Activated T-helper 2 cell treated with anti-CD3 and anti-CD28 coated beads, Interferon-gamma antibody, Interleukin-2, Interleukin-4, amounts not matched to agents 10 μg/mL and 5 μg/mL and 100 μg/mL, durations not matched to agents 14 hours and 24 hours and 36 hours (primary cell): ENCODE measurements at regions not wholly inside any gene's neighbourhood (a gene's known extent, or its start where the extent isn't known, plus 50 kb on each side); places are given as distances from the start of the nearest gene placed in this dataset.
"Not testable (repeated sequence)": the region's sequence is repeated elsewhere in the genome, so short reads cannot be mapped to it uniquely, and the experiment has no call there.

ENCODE experiments used
- DNase-seq: peaks from one replicate; pipeline ENCODE4 v3.0.0; 2021; ENCODE audit warnings: low spot score
- H3K27ac Mint-ChIP-seq: one replicate; pipeline ENCODE4 v1.8.0; 2021; ENCODE audit warnings: mixed read lengths
- H3K27me3 Mint-ChIP-seq: one replicate; pipeline ENCODE4 v1.8.0; 2021; ENCODE audit warnings: low read depth, mixed read lengths
- H3K36me3 Mint-ChIP-seq: one replicate; pipeline ENCODE4 v1.8.0; 2021; ENCODE audit warnings: low read depth, mixed read lengths
- H3K4me1 Mint-ChIP-seq: one replicate; pipeline ENCODE4 v1.8.0; 2021; ENCODE audit warnings: low read depth, mixed read lengths
- H3K4me3 Mint-ChIP-seq: one replicate; pipeline ENCODE4 v1.8.0; 2021; ENCODE audit warnings: low read depth, mild to moderate bottlenecking, moderate library complexity, mixed read lengths
- H3K9me3 Mint-ChIP-seq: one replicate; pipeline ENCODE4 v1.8.0; 2021; ENCODE audit warnings: mixed read lengths
- intact Hi-C: fragments of 100-400 bp; cut with micrococcal nuclease; formaldehyde crosslinking; loops from one replicate; pipeline ENCODE4 v1.15.1; 2023

DNA sequence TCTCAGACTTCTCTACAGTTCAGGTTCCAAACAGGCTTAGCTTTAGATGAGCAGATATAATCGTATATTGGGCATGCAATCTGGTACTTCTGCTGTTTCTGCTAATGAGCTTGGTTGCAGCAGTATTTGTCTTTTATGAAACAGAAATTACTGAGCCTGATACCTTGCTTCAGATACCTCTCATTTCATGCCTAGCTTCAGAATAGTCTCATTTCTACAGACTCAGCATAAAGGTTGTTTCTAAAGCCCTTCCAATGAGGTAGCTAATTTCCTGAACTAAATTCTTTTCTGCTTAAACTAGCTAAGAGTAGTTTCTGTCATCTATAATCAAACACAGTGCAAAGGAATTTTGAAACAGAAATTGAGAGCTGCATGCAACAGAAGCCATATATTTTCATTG, 275.0 kb upstream of the KITLG start:
- Mint-ChIP-seq H3K27ac (no peak overlapping the region), H3K9me3 (no peaks in the 10 kb centered on the region), H3K27me3 (no peaks in the 10 kb centered on the region), H3K36me3 (no peaks in the 10 kb centered on the region), H3K4me1 (no peaks in the 10 kb centered on the region), H3K4me3 (no peak overlapping the region)
- DNase-seq: no peak
- intact Hi-C loops: no loop called here

DNA sequence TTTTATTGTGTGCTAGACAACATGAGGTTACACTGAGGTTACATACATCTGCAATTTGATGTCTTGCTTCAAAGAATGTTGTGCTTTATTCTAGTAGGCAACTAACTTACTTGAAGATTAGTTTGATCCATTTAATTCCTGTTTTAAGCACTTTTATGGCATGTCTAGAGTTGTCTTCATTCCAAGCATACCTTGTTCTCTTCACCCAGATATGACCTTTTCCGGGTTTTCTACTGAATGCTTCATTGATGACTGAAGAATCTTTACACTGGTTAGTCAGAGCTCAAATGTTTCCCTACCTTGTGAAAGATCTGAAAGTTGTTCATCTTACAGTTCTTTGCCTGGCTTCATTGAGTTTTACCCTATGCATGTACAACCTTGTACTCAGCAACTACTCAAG, 274.0 kb upstream of the KITLG start:
- H3K4me1 Mint-ChIP-seq: no peaks in the 10 kb centered on the region
- no peaks in the 10 kb centered on the region for H3K36me3 Mint-ChIP-seq
- intact Hi-C loops: no loop called here
- DNase-seq: no peak
- H3K27ac Mint-ChIP-seq: no peak overlapping the region
- no peaks in the 10 kb centered on the region for H3K9me3 Mint-ChIP-seq
- H3K27me3 Mint-ChIP-seq: no peaks in the 10 kb centered on the region
- H3K4me3 Mint-ChIP-seq: no peak overlapping the region

DNA sequence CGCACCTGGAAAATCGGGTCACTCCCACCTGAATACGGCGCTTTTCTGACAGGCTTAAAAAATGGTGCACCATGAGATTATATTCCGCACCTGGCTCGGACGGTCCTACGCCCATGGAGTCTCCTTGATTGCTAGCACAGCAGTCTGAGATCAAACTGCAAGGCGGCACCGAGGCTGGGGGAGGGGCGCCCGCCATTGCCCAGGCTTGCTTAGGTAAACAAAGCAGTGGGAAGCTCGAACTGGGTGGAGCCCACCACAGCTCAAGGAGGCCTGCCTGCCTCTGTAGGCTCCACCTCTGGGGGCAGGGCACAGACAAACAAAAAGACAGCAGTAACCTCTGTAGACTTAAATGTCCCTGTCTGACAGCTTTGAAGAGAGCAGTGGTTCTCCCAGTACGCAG, 267.0 kb upstream of the KITLG start:
- DNase-seq, H3K27ac Mint-ChIP-seq, H3K9me3 Mint-ChIP-seq, H3K36me3 Mint-ChIP-seq, H3K27me3 Mint-ChIP-seq, H3K4me3 Mint-ChIP-seq, H3K4me1 Mint-ChIP-seq, intact Hi-C loops: not testable (repeated sequence)

DNA sequence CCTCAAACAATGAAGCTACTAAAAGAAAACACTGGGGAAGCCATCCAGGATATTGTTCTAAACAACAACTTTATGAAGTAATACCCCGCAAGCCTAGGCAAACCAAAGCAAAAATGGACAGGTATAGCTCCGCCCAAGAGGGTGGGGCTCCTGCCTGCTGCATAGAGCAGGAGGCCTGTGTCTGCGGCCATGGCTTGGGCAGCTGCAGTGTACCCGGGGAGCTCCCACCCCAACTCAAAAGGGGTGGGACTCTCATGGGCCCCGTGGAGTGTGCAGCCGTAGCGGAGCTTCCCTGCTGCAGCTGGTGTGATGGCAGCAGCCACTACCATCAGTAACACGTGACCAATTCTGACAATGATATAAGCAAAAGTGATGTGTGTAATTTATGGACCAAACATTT, 264.2 kb upstream of the KITLG start:
- Mint-ChIP-seq H3K9me3 (no peaks in the 10 kb centered on the region), H3K27ac (no peak overlapping the region), H3K36me3 (no peaks in the 10 kb centered on the region), H3K4me1 (no peaks in the 10 kb centered on the region), H3K4me3 (no peak overlapping the region), H3K27me3 (no peaks in the 10 kb centered on the region)
- intact Hi-C loops: no loop called here
- DNase-seq: no peak

DNA sequence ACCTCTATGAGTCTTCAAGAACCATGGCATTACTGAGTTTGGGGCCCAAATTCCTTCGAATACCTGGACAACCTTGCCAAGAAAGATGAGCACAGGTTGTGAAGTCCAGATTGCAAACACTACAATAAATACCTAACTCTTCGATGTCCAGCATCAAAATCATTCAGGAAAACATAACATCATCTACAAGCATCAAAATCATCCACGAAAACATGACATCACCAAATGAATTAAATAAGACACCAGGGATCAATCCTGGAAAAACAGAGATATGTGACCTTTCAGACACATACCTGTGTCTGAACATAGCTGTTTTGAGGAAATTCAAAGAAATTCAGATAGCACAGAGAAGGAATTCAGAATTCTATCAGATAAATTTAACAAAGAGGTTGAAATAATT, 262.0 kb upstream of the KITLG start:
- Mint-ChIP-seq H3K36me3 (no peaks in the 10 kb centered on the region), H3K9me3 (peaks cover 4% of the 10 kb centered on the region), H3K27ac (no peak overlapping the region), H3K27me3 (no peaks in the 10 kb centered on the region), H3K4me3 (no peak overlapping the region), H3K4me1 (no peaks in the 10 kb centered on the region)
- DNase-seq: no peak
- intact Hi-C loops: no loop called here

DNA sequence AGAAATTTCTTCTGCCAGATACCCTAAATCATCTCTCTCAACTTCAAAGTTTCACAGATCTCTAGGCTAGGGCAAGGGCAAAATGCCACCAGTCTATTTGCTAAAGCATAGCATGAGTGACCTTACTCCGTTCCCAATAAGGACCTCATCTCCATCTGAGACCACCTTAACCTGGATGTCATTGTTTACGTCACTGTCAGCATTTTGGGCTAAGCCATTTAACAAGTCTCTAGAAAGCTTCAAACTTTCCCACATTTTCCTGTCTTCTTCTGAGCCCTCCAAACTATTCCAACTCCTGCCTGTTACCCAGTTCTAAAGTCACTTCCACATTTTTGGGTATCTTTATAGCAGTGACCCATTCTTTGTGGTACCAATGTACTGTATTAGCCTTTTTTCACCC, 259.2 kb upstream of the KITLG start:
- no peak overlapping the region for H3K4me3 Mint-ChIP-seq
- H3K27ac Mint-ChIP-seq: no peak overlapping the region
- peaks cover 4% of the 10 kb centered on the region for H3K9me3 Mint-ChIP-seq
- no peaks in the 10 kb centered on the region for H3K4me1 Mint-ChIP-seq
- H3K27me3 Mint-ChIP-seq: no peaks in the 10 kb centered on the region
- no peak for DNase-seq
- intact Hi-C loops: no loop called here
- no peaks in the 10 kb centered on the region for H3K36me3 Mint-ChIP-seq

DNA sequence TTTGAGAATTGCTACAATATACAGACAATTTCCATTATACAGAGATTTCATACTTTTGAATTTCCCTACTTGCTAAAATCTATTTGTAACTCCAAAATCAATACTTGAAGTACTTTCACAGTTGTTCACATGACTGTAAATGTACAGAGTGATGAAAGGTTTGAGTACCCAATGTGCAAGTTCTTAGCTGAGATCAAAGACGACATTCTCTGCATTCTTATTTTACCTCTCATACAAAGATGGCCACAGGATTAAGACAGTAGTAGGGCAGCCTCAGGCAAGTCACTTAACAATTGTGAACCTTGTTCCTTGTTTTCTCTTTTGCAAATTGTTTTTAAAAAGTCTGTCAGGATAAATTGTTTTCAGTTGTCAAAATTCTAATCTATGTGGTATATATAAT, 255.9 kb upstream of the KITLG start:
- Mint-ChIP-seq H3K36me3 (no peaks in the 10 kb centered on the region), H3K9me3 (peaks cover 4% of the 10 kb centered on the region), H3K4me3 (no peak overlapping the region), H3K4me1 (no peaks in the 10 kb centered on the region), H3K27ac (no peak overlapping the region), H3K27me3 (no peaks in the 10 kb centered on the region)
- intact Hi-C loops: no loop called here
- no peak for DNase-seq

DNA sequence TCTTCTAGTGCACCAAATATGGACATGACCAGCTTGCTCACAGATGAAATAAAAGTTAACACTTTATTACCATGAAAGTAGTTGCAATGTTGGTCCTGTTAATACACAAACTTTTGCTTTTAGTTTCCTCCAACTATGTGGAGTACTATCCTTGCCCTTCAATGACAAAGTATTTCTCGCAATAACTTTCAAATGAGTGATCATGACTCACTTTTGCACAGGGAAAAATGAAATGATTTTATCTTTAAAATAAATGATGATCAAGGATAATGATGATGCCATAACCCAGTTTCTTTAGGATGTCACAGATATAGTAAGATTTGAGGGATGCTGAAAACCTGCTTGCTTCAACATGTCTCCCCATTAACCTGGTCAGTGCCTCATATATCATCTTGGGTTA, 254.0 kb upstream of the KITLG start:
- H3K9me3 Mint-ChIP-seq: peaks cover 4% of the 10 kb centered on the region
- H3K4me3 Mint-ChIP-seq: no peak overlapping the region
- intact Hi-C loops: no loop called here
- H3K27me3 Mint-ChIP-seq: no peaks in the 10 kb centered on the region
- no peak overlapping the region for H3K27ac Mint-ChIP-seq
- DNase-seq: no peak
- no peaks in the 10 kb centered on the region for H3K4me1 Mint-ChIP-seq
- H3K36me3 Mint-ChIP-seq: no peaks in the 10 kb centered on the region

DNA sequence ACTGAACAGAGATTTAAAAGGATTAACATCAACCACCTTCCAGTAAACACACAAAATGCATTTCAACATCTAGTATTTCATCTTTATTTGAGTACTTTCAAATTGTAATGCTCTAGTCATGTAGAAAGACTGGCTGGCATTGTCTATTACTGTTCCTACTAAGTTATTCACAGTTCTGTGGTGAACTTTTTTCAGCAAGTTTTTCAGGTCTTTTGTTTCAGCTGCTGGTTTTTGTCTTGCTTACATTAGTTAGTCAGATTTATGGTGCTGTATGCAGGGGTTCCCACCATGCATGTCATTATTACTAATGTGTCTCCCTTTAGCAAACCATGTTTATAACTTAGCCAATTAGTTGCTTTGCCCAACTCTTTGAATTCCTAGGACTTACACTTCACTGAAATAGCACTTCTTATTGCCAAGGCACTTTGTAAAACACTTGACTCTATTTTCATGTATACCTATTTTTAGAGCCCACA, 253.4 kb upstream of the KITLG start:
- Mint-ChIP-seq H3K4me1 (no peaks in the 10 kb centered on the region), H3K4me3 (no peak overlapping the region), H3K27ac (no peak overlapping the region), H3K36me3 (no peaks in the 10 kb centered on the region), H3K9me3 (peaks cover 4% of the 10 kb centered on the region), H3K27me3 (no peaks in the 10 kb centered on the region)
- intact Hi-C loops: no loop called here
- no peak for DNase-seq

DNA sequence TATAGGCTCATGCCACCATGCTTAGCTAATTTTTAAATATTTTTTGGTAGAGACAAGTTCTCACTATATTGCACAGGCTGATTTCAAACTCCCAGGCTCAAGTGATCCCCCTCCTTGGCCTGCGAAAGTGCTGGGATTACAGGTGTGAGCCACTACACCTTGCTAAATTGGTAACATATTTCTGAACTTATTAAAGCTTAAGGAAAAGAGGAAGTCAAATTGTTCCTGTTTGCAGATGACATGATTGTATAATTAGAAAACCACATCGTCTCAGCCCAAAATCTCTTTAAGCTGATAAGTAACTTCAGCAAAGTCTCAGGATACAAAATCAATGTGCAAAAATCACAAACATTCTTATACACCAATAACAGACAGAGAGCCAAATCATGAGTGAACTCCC, 248.3 kb upstream of the KITLG start:
- DNase-seq, intact Hi-C loops, H3K27me3 Mint-ChIP-seq, H3K27ac Mint-ChIP-seq, H3K4me3 Mint-ChIP-seq, H3K36me3 Mint-ChIP-seq, H3K4me1 Mint-ChIP-seq, H3K9me3 Mint-ChIP-seq: not testable (repeated sequence)

DNA sequence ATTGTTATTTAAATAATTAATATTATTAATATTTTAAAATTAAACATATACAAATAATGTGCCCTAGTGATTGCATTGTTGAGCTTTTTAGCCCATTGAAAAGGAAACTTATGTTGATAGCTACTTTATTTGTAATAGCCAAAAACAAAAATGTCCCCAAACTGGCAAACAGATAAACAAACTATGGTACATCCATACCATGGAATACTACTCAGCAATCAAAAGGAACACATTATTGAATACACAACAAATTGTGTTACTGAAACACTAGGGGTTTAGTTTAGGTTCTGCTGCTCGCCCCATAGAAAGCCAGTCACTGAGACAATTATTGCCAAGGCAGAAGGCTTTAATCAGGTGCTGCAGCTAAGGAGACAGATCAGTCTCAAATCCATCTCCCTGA, 239.7 kb upstream of the KITLG start:
- Mint-ChIP-seq H3K4me1 (no peaks in the 10 kb centered on the region), H3K27me3 (no peaks in the 10 kb centered on the region), H3K27ac (no peak overlapping the region), H3K36me3 (no peaks in the 10 kb centered on the region), H3K4me3 (no peak overlapping the region), H3K9me3 (no peaks in the 10 kb centered on the region)
- no peak for DNase-seq
- intact Hi-C loops: no loop called here

DNA sequence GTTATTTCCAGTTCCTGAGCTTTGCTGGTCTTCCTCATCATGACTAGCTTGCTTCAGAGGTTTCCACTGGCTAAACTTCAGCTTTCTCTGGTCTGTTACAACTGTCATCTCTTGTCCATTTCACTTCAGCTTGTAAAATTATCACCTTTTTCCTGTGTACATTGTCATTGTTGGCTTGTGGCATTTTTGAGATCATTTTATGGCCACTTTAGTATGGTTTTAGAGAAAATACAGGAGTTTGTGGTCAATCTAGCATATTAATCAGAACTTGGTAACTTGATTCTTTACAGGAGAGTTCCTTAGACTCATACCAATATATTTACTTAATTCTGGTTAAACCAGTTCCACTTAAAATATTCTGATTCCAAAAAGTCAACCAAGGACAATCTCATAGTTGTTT, 235.9 kb upstream of the KITLG start:
- Mint-ChIP-seq H3K9me3 (no peaks in the 10 kb centered on the region), H3K4me1 (no peaks in the 10 kb centered on the region), H3K36me3 (no peaks in the 10 kb centered on the region), H3K27me3 (no peaks in the 10 kb centered on the region), H3K27ac (no peak overlapping the region), H3K4me3 (no peak overlapping the region)
- no peak for DNase-seq
- intact Hi-C loops: no loop called here

DNA sequence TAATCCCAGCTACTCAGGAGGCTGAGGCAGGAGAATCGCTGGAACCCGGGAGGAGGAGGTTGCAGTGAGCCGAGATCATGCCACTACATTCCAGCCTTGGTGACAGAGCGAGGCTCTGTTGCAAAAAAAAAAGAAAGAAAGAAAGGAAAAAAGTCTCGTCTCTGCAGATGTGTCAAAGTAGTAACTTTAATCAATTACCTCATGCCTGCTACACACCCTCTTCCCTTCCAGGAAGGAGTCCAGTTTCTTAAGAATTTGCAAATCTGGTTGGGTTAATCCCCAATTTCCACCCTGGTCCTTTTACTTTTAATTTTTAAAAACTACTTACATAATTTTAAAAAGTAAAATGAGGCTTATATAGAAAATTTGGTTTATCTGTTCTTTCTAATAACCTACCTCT, 234.5 kb upstream of the KITLG start:
- Mint-ChIP-seq H3K9me3 (no peaks in the 10 kb centered on the region), H3K27ac (no peak overlapping the region), H3K36me3 (no peaks in the 10 kb centered on the region), H3K27me3 (no peaks in the 10 kb centered on the region), H3K4me3 (no peak overlapping the region), H3K4me1 (no peaks in the 10 kb centered on the region)
- DNase-seq: no peak
- intact Hi-C loops: no loop called here

DNA sequence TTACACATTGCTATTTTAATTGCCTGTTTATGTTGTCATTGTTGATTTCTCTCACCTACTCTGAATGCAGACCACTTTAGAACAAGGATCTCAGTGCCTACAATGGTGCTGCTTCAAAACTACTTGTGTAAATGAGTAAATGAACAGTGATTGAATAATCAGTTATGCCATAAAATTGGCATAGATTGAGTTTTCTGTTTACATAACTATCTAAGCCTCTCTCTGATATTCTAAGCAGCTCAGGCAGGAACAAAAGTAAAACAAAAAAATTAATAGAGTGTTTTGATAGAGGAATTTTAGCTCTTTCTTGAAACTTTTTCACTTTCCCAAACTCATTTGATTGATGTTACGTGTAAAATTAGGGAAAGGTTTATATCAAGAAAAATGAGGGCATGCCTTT, 232.3 kb upstream of the KITLG start:
- intact Hi-C loops: no loop called here
- no peak for DNase-seq
- Mint-ChIP-seq H3K4me3 (no peak overlapping the region), H3K36me3 (no peaks in the 10 kb centered on the region), H3K27ac (no peak overlapping the region), H3K9me3 (no peaks in the 10 kb centered on the region), H3K27me3 (no peaks in the 10 kb centered on the region), H3K4me1 (no peaks in the 10 kb centered on the region)
